GM03348 (cell line): ENCODE measurements at regions not wholly inside any gene's neighbourhood (a gene's known extent, or its start where the extent isn't known, plus 50 kb on each side); places are given as distances from the start of the nearest gene placed in this dataset.

Experiments
- DNase-seq: peaks from one replicate; pipeline ENCODE4 v3.0.0; 2012; ENCODE audit warnings: low spot score

- DNase-seq, result no peak
Observed at GRCh38 chr15:93645594-93645993, 556.6 kb upstream of the RGMA start.

GRCh38 chr15:93644595-93644994, 555.6 kb upstream of the RGMA start:
- DNase-seq, result no peak

- no peak for DNase-seq
Observed at GRCh38 chr15:93640411-93640962, 551.5 kb upstream of the RGMA start.

GRCh38 chr15:93631958-93632618, 543.1 kb upstream of the RGMA start:
- DNase-seq, result no peak

- DNase-seq, result no peak
Observed at GRCh38 chr15:93619597-93619996, 530.6 kb upstream of the RGMA start.

GRCh38 chr15:93617443-93617842, 528.4 kb upstream of the RGMA start:
- no peak for DNase-seq

- DNase-seq, result no peak
Observed at GRCh38 chr15:93614386-93615104, 525.5 kb upstream of the RGMA start.

- DNase-seq, result no peak
Observed at GRCh38 chr15:93613386-93613785, 524.4 kb upstream of the RGMA start.

- no peak for DNase-seq
Observed at GRCh38 chr15:93612953-93613352, 523.9 kb upstream of the RGMA start.

GRCh38 chr15:93610944-93611343, 521.9 kb upstream of the RGMA start:
- no peak for DNase-seq

GRCh38 chr15:93608643-93609148, 519.7 kb upstream of the RGMA start:
- DNase-seq, result no peak

GRCh38 chr15:93603550-93603949, 514.5 kb upstream of the RGMA start:
- no peak for DNase-seq

- DNase-seq, result no peak
Observed at GRCh38 chr15:93587059-93587521, 498.1 kb upstream of the RGMA start.

GRCh38 chr15:93585012-93585411, 496.0 kb upstream of the RGMA start:
- no peak for DNase-seq

GRCh38 chr15:93583968-93584367, 495.0 kb upstream of the RGMA start:
- DNase-seq, result no peak

- no peak for DNase-seq
Observed at GRCh38 chr15:93583552-93583951, 494.5 kb upstream of the RGMA start.

GRCh38 chr15:93570527-93570926, 481.5 kb upstream of the RGMA start:
- DNase-seq, result no peak

GRCh38 chr15:93566762-93567161, 477.8 kb upstream of the RGMA start:
- no peak for DNase-seq

GRCh38 chr15:93565201-93565600, 476.2 kb upstream of the RGMA start:
- no peak for DNase-seq

GRCh38 chr15:93563218-93563617, 474.2 kb upstream of the RGMA start:
- no peak for DNase-seq

- no peak for DNase-seq
Observed at GRCh38 chr15:93562395-93563123, 473.5 kb upstream of the RGMA start.

GRCh38 chr15:93557696-93558095, 468.7 kb upstream of the RGMA start:
- no peak for DNase-seq
